ENCODE measurements at regions not wholly inside any gene's neighbourhood (a gene's known extent, or its start where the extent isn't known, plus 50 kb on each side); places are given as distances from the start of the nearest gene placed in this dataset.

GRCh38 chr2:126966601-126967000 lies 67.9 kb downstream of the TEX51 start:
- H3K9ac ChIP-seq (ENCODE audit: control insufficient read depth, extremely low read depth, insufficient read depth, low read length): no peak overlapping the region
- H3K79me2 ChIP-seq (ENCODE audit: control insufficient read depth, insufficient read depth, low read length): no peaks in the 10 kb centered on the region
- no peak for FAIRE-seq
- dilution Hi-C loops (cut with MboI; ENCODE audit: extremely low pct_ligation_motif_present, low sequenced_read_pairs): no loop called here
- H4K20me1 ChIP-seq (ENCODE audit: control insufficient read depth, extremely low read depth, insufficient read depth, low read length): no peaks in the 10 kb centered on the region
- H3K4me1 ChIP-seq (ENCODE audit: control insufficient read depth, extremely low read depth, insufficient read depth, low read length): no peaks in the 10 kb centered on the region
- no peak overlapping the region for H3K4me2 ChIP-seq (ENCODE audit: control insufficient read depth, extremely low read depth, insufficient read depth, low read depth, low read length)
- TF ChIP-seq EZH2 (IDR thresholded peaks at IDR 0.05; ENCODE audit: low read length): no peak
- TF ChIP-seq, protein P1, sequence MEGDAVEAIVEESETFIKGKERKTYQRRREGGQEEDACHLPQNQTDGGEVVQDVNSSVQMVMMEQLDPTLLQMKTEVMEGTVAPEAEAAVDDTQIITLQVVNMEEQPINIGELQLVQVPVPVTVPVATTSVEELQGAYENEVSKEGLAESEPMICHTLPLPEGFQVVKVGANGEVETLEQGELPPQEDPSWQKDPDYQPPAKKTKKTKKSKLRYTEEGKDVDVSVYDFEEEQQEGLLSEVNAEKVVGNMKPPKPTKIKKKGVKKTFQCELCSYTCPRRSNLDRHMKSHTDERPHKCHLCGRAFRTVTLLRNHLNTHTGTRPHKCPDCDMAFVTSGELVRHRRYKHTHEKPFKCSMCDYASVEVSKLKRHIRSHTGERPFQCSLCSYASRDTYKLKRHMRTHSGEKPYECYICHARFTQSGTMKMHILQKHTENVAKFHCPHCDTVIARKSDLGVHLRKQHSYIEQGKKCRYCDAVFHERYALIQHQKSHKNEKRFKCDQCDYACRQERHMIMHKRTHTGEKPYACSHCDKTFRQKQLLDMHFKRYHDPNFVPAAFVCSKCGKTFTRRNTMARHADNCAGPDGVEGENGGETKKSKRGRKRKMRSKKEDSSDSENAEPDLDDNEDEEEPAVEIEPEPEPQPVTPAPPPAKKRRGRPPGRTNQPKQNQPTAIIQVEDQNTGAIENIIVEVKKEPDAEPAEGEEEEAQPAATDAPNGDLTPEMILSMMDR (optimal IDR thresholded peaks at IDR 0.05 in 1 of 3, IDR thresholded peaks at IDR 0.05 in 1 of 3, conservative IDR thresholded peaks at IDR 0.05 in 1 of 3; ENCODE audit: extremely low read depth in 1 of 3, insufficient read depth in 2 of 3, low read length in 3 of 3): no peak
- H2AFZ ChIP-seq (ENCODE audit: control insufficient read depth, low read length): no peak overlapping the region
- peaks cover 3% of the 10 kb centered on the region for H3K27me3 ChIP-seq (ENCODE audit: control insufficient read depth, extremely low read depth, insufficient read depth, low read length)
- no peak overlapping the region for H3K27ac ChIP-seq (ENCODE audit: control insufficient read depth, insufficient read depth, low read length)
- H3K9me3 ChIP-seq (ENCODE audit: control insufficient read depth, low read depth, low read length): no peaks in the 10 kb centered on the region
- DNase-seq (ENCODE audit: low read depth, low spot score): no peak
- no peak overlapping the region for H3K4me3 ChIP-seq (ENCODE audit: control insufficient read depth in 2 of 3, extremely low read depth in 1 of 3, insufficient read depth in 2 of 3, low read depth in 1 of 3, low read length in 3 of 3)
- H3K9me1 ChIP-seq (ENCODE audit: control insufficient read depth, extremely low read depth, insufficient read depth, low read length): no peaks in the 10 kb centered on the region
- no peaks in the 10 kb centered on the region for H3K36me3 ChIP-seq (ENCODE audit: control insufficient read depth in 2 of 2, extremely low read depth in 1 of 2, insufficient read depth in 2 of 2, low read length in 2 of 2)

GRCh38 chr2:126970583-126970982 lies 71.9 kb downstream of the TEX51 start:
- H3K4me2 ChIP-seq (ENCODE audit: control insufficient read depth, extremely low read depth, insufficient read depth, low read depth, low read length): no peak overlapping the region
- no peak overlapping the region for H3K9ac ChIP-seq (ENCODE audit: control insufficient read depth, extremely low read depth, insufficient read depth, low read length)
- H3K4me1 ChIP-seq (ENCODE audit: control insufficient read depth, extremely low read depth, insufficient read depth, low read length): peaks cover 3% of the 10 kb centered on the region
- H3K9me3 ChIP-seq (ENCODE audit: control insufficient read depth, low read depth, low read length): no peaks in the 10 kb centered on the region
- no peak overlapping the region for H3K4me3 ChIP-seq (ENCODE audit: control insufficient read depth in 2 of 3, extremely low read depth in 1 of 3, insufficient read depth in 2 of 3, low read depth in 1 of 3, low read length in 3 of 3)
- DNase-seq (ENCODE audit: low read depth, low spot score): no peak
- H2AFZ ChIP-seq (ENCODE audit: control insufficient read depth, low read length): no peak overlapping the region
- dilution Hi-C loops (cut with MboI; ENCODE audit: extremely low pct_ligation_motif_present, low sequenced_read_pairs): no loop called here
- H3K9me1 ChIP-seq (ENCODE audit: control insufficient read depth, extremely low read depth, insufficient read depth, low read length): no peaks in the 10 kb centered on the region
- FAIRE-seq: no peak
- TF ChIP-seq, protein P1 (optimal IDR thresholded peaks at IDR 0.05 in 1 of 3, IDR thresholded peaks at IDR 0.05 in 1 of 3, conservative IDR thresholded peaks at IDR 0.05 in 1 of 3; ENCODE audit: extremely low read depth in 1 of 3, insufficient read depth in 2 of 3, low read length in 3 of 3): no peak
- no peak for TF ChIP-seq EZH2 (IDR thresholded peaks at IDR 0.05; ENCODE audit: low read length)
- H4K20me1 ChIP-seq (ENCODE audit: control insufficient read depth, extremely low read depth, insufficient read depth, low read length): no peaks in the 10 kb centered on the region
- H3K79me2 ChIP-seq (ENCODE audit: control insufficient read depth, insufficient read depth, low read length): no peaks in the 10 kb centered on the region
- no peaks in the 10 kb centered on the region for H3K36me3 ChIP-seq (ENCODE audit: control insufficient read depth in 2 of 2, extremely low read depth in 1 of 2, insufficient read depth in 2 of 2, low read length in 2 of 2)
- H3K27me3 ChIP-seq (ENCODE audit: control insufficient read depth, extremely low read depth, insufficient read depth, low read length): peaks cover 3% of the 10 kb centered on the region
- H3K27ac ChIP-seq (ENCODE audit: control insufficient read depth, insufficient read depth, low read length): no peak overlapping the region
